Forelimb muscle (tissue), 1 donor: ENCODE measurements at regions not wholly inside any gene's neighbourhood (a gene's known extent, or its start where the extent isn't known, plus 50 kb on each side); places are given as distances from the start of the nearest gene placed in this dataset.

Source experiments
- DNase-seq: peaks from one replicate; pipeline ENCODE4 v3.0.0-alpha.2; 2013; ENCODE audit warnings: low read depth

GRCh38 chr17:70017112-70017511 is 57.9 kb upstream of the KCNJ16 start:
- DNase-seq = no peak

GRCh38 chr17:70017941-70018340 is 57.1 kb upstream of the KCNJ16 start:
- no peak for DNase-seq

GRCh38 chr17:70021726-70022125 is 53.3 kb upstream of the KCNJ16 start:
- no peak for DNase-seq

DNA sequence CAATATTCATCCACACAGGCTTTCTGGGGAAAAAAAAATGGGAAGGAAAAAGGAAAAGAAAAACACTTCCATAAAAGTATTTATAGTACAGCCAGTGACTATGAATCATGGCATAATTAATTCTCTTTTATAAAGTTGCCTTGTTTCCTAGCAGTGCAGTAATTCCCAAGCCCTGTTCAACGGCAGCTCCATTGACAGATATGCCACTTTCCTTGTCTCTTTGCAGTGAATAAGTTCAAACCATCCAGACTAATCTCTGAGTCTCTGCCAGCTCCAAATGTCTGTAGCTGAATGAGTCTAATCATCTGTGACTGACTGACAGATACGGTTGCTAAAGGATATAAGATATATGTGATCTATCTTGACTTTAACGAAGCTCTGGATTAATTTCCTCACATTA is 52.9 kb upstream of the KCNJ16 start:
- no peak for DNase-seq

- DNase-seq = no peak
Measured at GRCh38 chr17:70024253-70024652, 50.8 kb upstream of the KCNJ16 start.
